HepG2 (cell line): ENCODE measurements at regions not wholly inside any gene's neighbourhood (a gene's known extent, or its start where the extent isn't known, plus 50 kb on each side); places are given as distances from the start of the nearest gene placed in this dataset.

Source experiments
- ATAC-seq: fragments of 200-7000 bp; cut with Tn5 transposase; 3 replicates; pipeline ENCODE4 v1.9.1; 2020; ENCODE audit warnings: mild to moderate bottlenecking, moderate library complexity
- BruUV-seq: library from RNA; stranded (reverse); fragments of 400-500 nt; replicated peaks from 2 replicates; lab custom pipeline; 2021; lab: Mats Ljungman, UMichigan
- CTCF ChIA-PET: fragments of 300-600 bp; formaldehyde crosslinking; extraction: SDS; loops from one replicate; lab custom pipeline; 2021; ENCODE audit warnings: low total read pairs, inconsistent platforms, low intra/inter-chr PET ratio; lab: Yijun Ruan, JAX
- POLR2A ChIA-PET: fragments of 350-600 bp; sonication (Branson Sonifier 250); formaldehyde crosslinking; loops from one replicate; lab custom pipeline; 2020; ENCODE audit warnings: antibody characterized with exemption, inconsistent platforms; lab: Yijun Ruan, JAX
- DNase-seq: peaks from one replicate; pipeline ENCODE4 v3.0.0-alpha.2; 2015; ENCODE audit warnings: low spot score
- FAIRE-seq: peaks from 3 replicates; lab custom pipeline; 2011; peaks lifted over from hg19 to GRCh38; lab: Jason Lieb, UNC
- H2AFZ ChIP-seq: one replicate; pipeline ENCODE4 v1.6.1; 2011; ENCODE audit warnings: low read length, inconsistent platforms
- H3K27ac ChIP-seq: fragments of 300-600 bp; 3 replicates; pipeline ENCODE4 v1.8.0; 2011; ENCODE audit warnings: mixed run types, mild to moderate bottlenecking, mixed read lengths, low read length, inconsistent platforms; ENCODE audit not compliant: insufficient read depth; ENCODE audit errors: extremely low read length
- H3K27me3 ChIP-seq, 2 experiments: fragments of 200-600 bp in 1 of 2; 2 replicates in 1 of 2; 3 replicates in 1 of 2; pipeline versions ENCODE4 v1.6.0 to v1.8.0; 2011; ENCODE audit warnings: low read length in 2 of 2, mild to moderate bottlenecking in 2 of 2, moderate library complexity in 2 of 2, inconsistent platforms in 1 of 2; ENCODE audit not compliant: insufficient read depth in 2 of 2, control insufficient read depth in 1 of 2
- H3K36me3 ChIP-seq, 2 experiments: fragments of 200-600 bp in 1 of 2; replicated peaks in 1 of 2; 2 replicates in 1 of 2; 3 replicates in 1 of 2; pipeline versions ENCODE4 v1.5.1 to v1.8.0; 2011; ENCODE audit warnings: low read length in 2 of 2, inconsistent platforms in 1 of 2; ENCODE audit not compliant: insufficient read depth in 2 of 2, control insufficient read depth in 1 of 2
- H3K4me1 ChIP-seq: 2 replicates; pipeline ENCODE4 v1.5.1; 2012; ENCODE audit warnings: low read length, inconsistent platforms; ENCODE audit not compliant: insufficient read depth
- H3K4me2 ChIP-seq: 2 replicates; pipeline ENCODE4 v1.6.0; 2011; ENCODE audit warnings: low read depth, low read length, inconsistent platforms
- H3K4me3 ChIP-seq, 3 experiments: fragments of 200-600 bp in 1 of 3; sonication (generic), shearing (Covaris generic) in 1 of 3; replicated peaks in 1 of 3; 2 replicates each; pipeline ENCODE4 v1.5.1; 2011 to 2016; ENCODE audit warnings: low read length in 3 of 3, inconsistent platforms in 2 of 3, low read depth in 2 of 3, mild to moderate bottlenecking in 2 of 3, control low read depth in 1 of 3, mixed read lengths in 1 of 3; ENCODE audit not compliant: insufficient read depth in 1 of 3
- H3K79me2 ChIP-seq: one replicate; pipeline ENCODE4 v1.6.1; 2011; ENCODE audit warnings: low read length, inconsistent platforms; ENCODE audit not compliant: insufficient read depth
- H3K9ac ChIP-seq: 2 replicates; pipeline ENCODE4 v1.6.0; 2011; ENCODE audit warnings: mild to moderate bottlenecking, low read depth, low read length, inconsistent platforms; ENCODE audit not compliant: insufficient read depth
- H3K9me3 ChIP-seq: 2 replicates; pipeline ENCODE4 v1.5.1; 2012; ENCODE audit warnings: mild to moderate bottlenecking, low read length
- H4K20me1 ChIP-seq: 2 replicates; pipeline ENCODE4 v1.6.0; 2011; ENCODE audit warnings: inconsistent platforms, mild to moderate bottlenecking, low read length, moderate library complexity; ENCODE audit not compliant: insufficient read depth
- CBX2 ChIP-seq, 2 experiments: fragments of 200-600 bp in 1 of 2; sonication (generic); formaldehyde crosslinking in 1 of 2; IDR thresholded peaks; 2 replicates each; pipeline versions ENCODE4 v1.7.0 to v1.8.1; 2018 to 2022; ENCODE audit warnings: low read depth in 2 of 2, low read length in 1 of 2, mild to moderate bottlenecking in 1 of 2, missing genetic modification reagents in 1 of 2
- CBX5 ChIP-seq: sonication (generic); formaldehyde crosslinking; IDR thresholded peaks from 2 replicates; pipeline ENCODE4 v1.4.0; 2020; ENCODE audit warnings: missing genetic modification reagents, borderline replicate concordance
- EEA1 ChIP-seq: sonication (generic); formaldehyde crosslinking; IDR thresholded peaks from 2 replicates; pipeline ENCODE4 v1.5.1; 2020; ENCODE audit warnings: mild to moderate bottlenecking, missing genetic modification reagents, borderline replicate concordance
- FOXA1 ChIP-seq, 2 experiments: fragments of 450-650 bp in 1 of 2; sonication (generic) in 1 of 2; formaldehyde crosslinking in 1 of 2; IDR thresholded peaks; 2 replicates each; pipeline versions ENCODE4 v1.4.0 to v1.6.1; 2016 to 2020; ENCODE audit warnings: missing genetic modification reagents in 1 of 2
- HNF4G ChIP-seq, 2 experiments: sonication (generic) in 1 of 2; formaldehyde crosslinking in 1 of 2; IDR thresholded peaks; 2 replicates each; pipeline versions ENCODE4 v1.4.0 to v1.6.1; 2011 to 2020; ENCODE audit warnings: borderline replicate concordance in 2 of 2, low read depth in 2 of 2, mild to moderate bottlenecking in 2 of 2, low read length in 1 of 2, missing genetic modification reagents in 1 of 2, moderate library complexity in 1 of 2
- MAFK ChIP-seq, 2 experiments: IDR thresholded peaks in 1 of 2; conservative IDR thresholded peaks in 1 of 2; 2 replicates each; pipeline ENCODE4 v1.6.1; 2011; ENCODE audit warnings: improper control_type of control experiment in 2 of 2, low read length in 2 of 2
- MBD4 ChIP-seq: IDR thresholded peaks from 2 replicates; pipeline ENCODE4 v1.6.1; 2012; ENCODE audit warnings: low read length, inconsistent platforms, borderline replicate concordance
- NFE2 ChIP-seq: sonication (generic); formaldehyde crosslinking; IDR thresholded peaks from 2 replicates; pipeline ENCODE4 v1.4.0; 2020; ENCODE audit warnings: missing genetic modification reagents
- PAX8 ChIP-seq: sonication (generic); formaldehyde crosslinking; IDR thresholded peaks from 2 replicates; pipeline ENCODE4 v1.8.0; 2022; ENCODE audit warnings: mild to moderate bottlenecking, missing genetic modification reagents, borderline replicate concordance
- STAT6 ChIP-seq: sonication (generic); formaldehyde crosslinking; IDR thresholded peaks from 2 replicates; pipeline ENCODE4 v1.4.0; 2020; ENCODE audit warnings: missing genetic modification reagents, mild to moderate bottlenecking, borderline replicate concordance
- ZNF383 ChIP-seq: sonication (generic); formaldehyde crosslinking; IDR thresholded peaks from 2 replicates; pipeline ENCODE4 v1.4.0; 2020; ENCODE audit warnings: missing genetic modification reagents, mild to moderate bottlenecking, borderline replicate concordance
- ZNF660 ChIP-seq: sonication (generic); formaldehyde crosslinking; IDR thresholded peaks from 2 replicates; pipeline ENCODE4 v1.5.1; 2020; ENCODE audit warnings: mild to moderate bottlenecking, low read depth, missing genetic modification reagents, borderline replicate concordance
- ZNF674 ChIP-seq: sonication (generic); formaldehyde crosslinking; IDR thresholded peaks from 2 replicates; pipeline ENCODE4 v1.5.0; 2020; ENCODE audit warnings: low read depth, mild to moderate bottlenecking, missing genetic modification reagents
- ZNF841 ChIP-seq: sonication (generic); formaldehyde crosslinking; IDR thresholded peaks from 2 replicates; pipeline ENCODE4 v1.8.1; 2023; ENCODE audit warnings: missing genetic modification reagents, borderline replicate concordance
- WGBS: methylation state at CpG from one replicate; pipeline ENCODE4 v1.1.6; 2017; ENCODE audit warnings: low lambda C conversion rate; 5-methylcytosine and 5-hydroxymethylcytosine counted together
- in situ Hi-C: cut with HindIII; loops from 2 replicates; pipeline ENCODE4 v1.10.0; 2017; ENCODE audit warnings: low pct_unique_long_range_greater_than_20kb; ENCODE audit not compliant: extremely low pct_ligation_motif_present
- intact Hi-C: fragments of 100-400 bp; cut with micrococcal nuclease; formaldehyde crosslinking; loops from one replicate; pipeline ENCODE4 v1.10.0; 2022; ENCODE audit not compliant: unreplicated experiment

GRCh38 chr10:3014968-3015367, 52.4 kb upstream of the PFKP start:
- ATAC-seq (no peak), FAIRE-seq (no peak), DNase-seq (no peak)
- Histone ChIP-seq H3K79me2 (no peaks in the 10 kb centered on the region), H4K20me1 (no peaks in the 10 kb centered on the region; the same call in 1 of the 2 replicates), H3K4me3 (no peak overlapping the region), H3K4me2 (no peak overlapping the region), H3K36me3 (no peaks in the 10 kb centered on the region), H3K27ac (no peak overlapping the region), H3K9ac (no peak overlapping the region), H3K27me3 (peaks cover 3 to 30% of the 10 kb centered on the region in 2 experiments; a peak in 4 of 5 replicates), H3K4me1 (peaks cover 7% of the 10 kb centered on the region; the same call in 1 of the 2 replicates), H3K9me3 (no peaks in the 10 kb centered on the region), H2AFZ (no peak overlapping the region)
- in situ Hi-C loops (no loop called here), intact Hi-C loops (no loop called here)
- ChIA-PET CTCF (no interaction called here), POLR2A (no interaction called here)
- TF ChIP-seq HNF4G (IDR thresholded peaks at IDR 0.05; ENCODE audit: borderline replicate concordance, low read depth, low read length), result no peak
- TF ChIP-seq HNF4G (CRISPR knock-in tag; IDR thresholded peaks at IDR 0.05; ENCODE audit: borderline replicate concordance, low read depth), result no peak
- 10% methylated on average over 9 of the region's 9 CpGs for WGBS
- BruUV-seq, result no TSS peak

GRCh38 chr10:3012223-3012622, 55.1 kb upstream of the PFKP start:
- intact Hi-C loops (no loop called here), in situ Hi-C loops (no loop called here)
- FAIRE-seq (no peak), ATAC-seq (no peak), DNase-seq (no peak)
- Histone ChIP-seq H3K9me3 (no peaks in the 10 kb centered on the region), H3K27me3 (peaks cover 2 to 24% of the 10 kb centered on the region in 2 experiments; a peak in 3 of 5 replicates), H4K20me1 (no peaks in the 10 kb centered on the region; the same call in 1 of the 2 replicates), H3K79me2 (no peaks in the 10 kb centered on the region), H3K4me2 (no peak overlapping the region), H3K4me1 (peaks cover 7% of the 10 kb centered on the region; the same call in 1 of the 2 replicates), H3K9ac (no peak overlapping the region), H3K36me3 (no peaks in the 10 kb centered on the region), H3K4me3 (no peak overlapping the region), H2AFZ (no peak overlapping the region), H3K27ac (no peak overlapping the region)
- WGBS, result 0% methylated on average over 4 of the region's 5 CpGs
- BruUV-seq, result no TSS peak
- ChIA-PET CTCF (no interaction called here), POLR2A (no interaction called here)
- TF ChIP-seq ZNF383 (CRISPR knock-in tag) (no peak), EEA1 (CRISPR knock-in tag) (no peak), STAT6 (CRISPR knock-in tag) (no peak), PAX8 (CRISPR knock-in tag) (no peak), ZNF660 (CRISPR knock-in tag) (no peak), CBX5 (CRISPR knock-in tag) (no peak), FOXA1 (IDR thresholded peaks at IDR 0.05) (no peak), FOXA1 (CRISPR knock-in tag; IDR thresholded peaks at IDR 0.05) (no peak), NFE2 (CRISPR knock-in tag) (no peak), MBD4 (no peak), ZNF841 (CRISPR knock-in tag) (no peak), ZNF674 (CRISPR knock-in tag) (no peak), CBX2 (IDR thresholded peaks at IDR 0.05; ENCODE audit: low read depth, low read length) (no peak), CBX2 (CRISPR knock-in tag; IDR thresholded peaks at IDR 0.05; ENCODE audit: low read depth) (no peak), MAFK (conservative IDR thresholded peaks at IDR 0.05 in 1 of 2, IDR thresholded peaks at IDR 0.05 in 1 of 2; ENCODE audit: low read length in 2 of 2) (no peak)
